Peyer's patch (tissue), 4 donors: ENCODE measurements at regions not wholly inside any gene's neighbourhood (a gene's known extent, or its start where the extent isn't known, plus 50 kb on each side); places are given as distances from the start of the nearest gene placed in this dataset.

ENCODE experiments used
- POLR2A ChIP-seq, 2 donors: fragments of 450-650 bp; IDR thresholded peaks; one replicate each; pipeline ENCODE4 v1.5.1; 2017; ENCODE audit warnings: antibody characterized with exemption in 2 of 2, mild to moderate bottlenecking in 2 of 2, moderate library complexity in 2 of 2
- TF ChIP-seq, protein P1 (sequence below), 6 experiments: fragments of 450-650 bp in 4 of 6; fragments of 200-600 bp in 2 of 6; sonication (generic) in 1 of 6; IDR thresholded peaks; one replicate each; pipeline ENCODE4 v1.5.1; 2017 to 2019; ENCODE audit warnings: antibody characterized with exemption in 6 of 6, mild to moderate bottlenecking in 3 of 6, moderate library complexity in 1 of 6

DNA sequence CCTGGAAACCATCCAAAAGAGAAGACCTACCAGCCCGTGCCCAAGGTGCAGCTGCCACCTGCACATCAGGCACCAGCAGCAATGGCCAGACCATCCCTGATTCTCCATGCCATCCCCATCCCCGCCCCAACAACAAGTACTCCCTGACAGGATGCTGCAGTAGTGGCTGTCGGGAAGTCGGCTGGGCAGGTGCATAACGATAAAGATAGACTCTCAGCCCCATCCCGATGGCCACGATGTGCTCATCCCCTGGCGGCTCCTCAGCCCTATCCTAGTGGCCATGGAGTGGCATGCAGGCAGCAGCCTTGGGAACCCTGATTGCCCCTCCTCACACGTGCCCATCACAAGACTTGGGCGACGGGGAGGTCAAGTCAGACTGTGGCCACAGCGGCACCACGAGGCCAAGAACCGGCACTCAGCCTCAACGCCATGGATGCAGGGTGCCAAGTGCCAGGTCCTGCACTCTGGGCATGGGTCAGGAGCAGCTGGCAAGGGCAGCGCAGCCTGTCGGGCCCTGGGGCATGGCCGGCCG lies 368.8 kb upstream of the SPATA31A5 start:
- no peak for TF ChIP-seq POLR2A (IDR thresholded peaks at IDR 0.05)
- TF ChIP-seq, protein P1, sequence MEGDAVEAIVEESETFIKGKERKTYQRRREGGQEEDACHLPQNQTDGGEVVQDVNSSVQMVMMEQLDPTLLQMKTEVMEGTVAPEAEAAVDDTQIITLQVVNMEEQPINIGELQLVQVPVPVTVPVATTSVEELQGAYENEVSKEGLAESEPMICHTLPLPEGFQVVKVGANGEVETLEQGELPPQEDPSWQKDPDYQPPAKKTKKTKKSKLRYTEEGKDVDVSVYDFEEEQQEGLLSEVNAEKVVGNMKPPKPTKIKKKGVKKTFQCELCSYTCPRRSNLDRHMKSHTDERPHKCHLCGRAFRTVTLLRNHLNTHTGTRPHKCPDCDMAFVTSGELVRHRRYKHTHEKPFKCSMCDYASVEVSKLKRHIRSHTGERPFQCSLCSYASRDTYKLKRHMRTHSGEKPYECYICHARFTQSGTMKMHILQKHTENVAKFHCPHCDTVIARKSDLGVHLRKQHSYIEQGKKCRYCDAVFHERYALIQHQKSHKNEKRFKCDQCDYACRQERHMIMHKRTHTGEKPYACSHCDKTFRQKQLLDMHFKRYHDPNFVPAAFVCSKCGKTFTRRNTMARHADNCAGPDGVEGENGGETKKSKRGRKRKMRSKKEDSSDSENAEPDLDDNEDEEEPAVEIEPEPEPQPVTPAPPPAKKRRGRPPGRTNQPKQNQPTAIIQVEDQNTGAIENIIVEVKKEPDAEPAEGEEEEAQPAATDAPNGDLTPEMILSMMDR (IDR thresholded peaks at IDR 0.05) = no peak
